Liver (tissue), 3 donors: ENCODE measurements at regions not wholly inside any gene's neighbourhood (a gene's known extent, or its start where the extent isn't known, plus 50 kb on each side); places are given as distances from the start of the nearest gene placed in this dataset.

ENCODE experiments used
- MAX ChIP-seq: IDR thresholded peaks from 2 replicates; pipeline ENCODE4 v1.6.1; 2016; ENCODE audit warnings: antibody characterized with exemption
- REST ChIP-seq: IDR thresholded peaks from 2 replicates; pipeline ENCODE4 v1.6.1; 2016; ENCODE audit warnings: antibody characterized with exemption, mild to moderate bottlenecking
- SP1 ChIP-seq: IDR thresholded peaks from 2 replicates; pipeline ENCODE4 v1.6.1; 2018; ENCODE audit warnings: antibody characterized with exemption, mild to moderate bottlenecking
- YY1 ChIP-seq: IDR thresholded peaks from 2 replicates; pipeline ENCODE4 v1.6.1; 2016; ENCODE audit warnings: antibody characterized with exemption, mild to moderate bottlenecking
- TF ChIP-seq, protein P1 (sequence below): IDR thresholded peaks from 2 replicates; pipeline ENCODE4 v1.6.1; 2016; ENCODE audit warnings: antibody characterized with exemption
- TF ChIP-seq, protein P2 (sequence below): fragments of 150-350 bp; IDR thresholded peaks from 2 replicates; pipeline ENCODE4 v1.5.1; 2017; ENCODE audit warnings: improper control_type of control experiment, low read depth, low read length; ENCODE audit not compliant: missing input control
- donor health status: healthy.
- donor health status: healthy.

DNA sequence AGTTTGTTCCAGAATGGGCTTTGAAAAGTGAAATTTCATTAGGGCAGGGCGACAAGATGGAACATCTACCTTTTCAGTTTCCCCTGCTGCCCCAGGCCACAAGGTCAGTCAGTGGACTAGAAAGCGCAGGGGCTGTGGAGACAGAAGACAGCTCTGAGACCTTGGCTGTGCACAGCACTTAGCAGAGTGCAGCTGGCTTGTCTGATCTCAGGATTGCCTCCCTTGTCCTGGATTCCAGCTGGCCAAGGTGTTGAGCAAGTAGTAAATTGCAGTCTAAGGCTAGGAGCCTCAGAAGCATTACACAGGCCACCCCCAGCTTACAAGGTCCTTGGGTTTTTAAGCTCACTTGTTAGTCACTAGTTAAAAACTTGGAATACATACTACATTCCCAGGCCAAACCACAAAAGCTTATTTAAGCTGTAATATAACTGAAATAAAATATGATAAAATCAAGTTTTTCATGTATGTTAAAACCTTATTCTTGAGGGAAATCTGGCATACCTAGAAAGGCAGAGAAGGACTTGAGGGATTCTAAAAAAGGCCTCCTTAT is 67.3 kb upstream of the NPY start:
- TF ChIP-seq YY1 (no peak), SP1 (no peak), MAX (no peak), REST (no peak)
- TF ChIP-seq, protein P1, sequence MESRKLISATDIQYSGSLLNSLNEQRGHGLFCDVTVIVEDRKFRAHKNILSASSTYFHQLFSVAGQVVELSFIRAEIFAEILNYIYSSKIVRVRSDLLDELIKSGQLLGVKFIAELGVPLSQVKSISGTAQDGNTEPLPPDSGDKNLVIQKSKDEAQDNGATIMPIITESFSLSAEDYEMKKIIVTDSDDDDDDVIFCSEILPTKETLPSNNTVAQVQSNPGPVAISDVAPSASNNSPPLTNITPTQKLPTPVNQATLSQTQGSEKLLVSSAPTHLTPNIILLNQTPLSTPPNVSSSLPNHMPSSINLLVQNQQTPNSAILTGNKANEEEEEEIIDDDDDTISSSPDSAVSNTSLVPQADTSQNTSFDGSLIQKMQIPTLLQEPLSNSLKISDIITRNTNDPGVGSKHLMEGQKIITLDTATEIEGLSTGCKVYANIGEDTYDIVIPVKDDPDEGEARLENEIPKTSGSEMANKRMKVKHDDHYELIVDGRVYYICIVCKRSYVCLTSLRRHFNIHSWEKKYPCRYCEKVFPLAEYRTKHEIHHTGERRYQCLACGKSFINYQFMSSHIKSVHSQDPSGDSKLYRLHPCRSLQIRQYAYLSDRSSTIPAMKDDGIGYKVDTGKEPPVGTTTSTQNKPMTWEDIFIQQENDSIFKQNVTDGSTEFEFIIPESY, result no peak
- TF ChIP-seq, protein P2, sequence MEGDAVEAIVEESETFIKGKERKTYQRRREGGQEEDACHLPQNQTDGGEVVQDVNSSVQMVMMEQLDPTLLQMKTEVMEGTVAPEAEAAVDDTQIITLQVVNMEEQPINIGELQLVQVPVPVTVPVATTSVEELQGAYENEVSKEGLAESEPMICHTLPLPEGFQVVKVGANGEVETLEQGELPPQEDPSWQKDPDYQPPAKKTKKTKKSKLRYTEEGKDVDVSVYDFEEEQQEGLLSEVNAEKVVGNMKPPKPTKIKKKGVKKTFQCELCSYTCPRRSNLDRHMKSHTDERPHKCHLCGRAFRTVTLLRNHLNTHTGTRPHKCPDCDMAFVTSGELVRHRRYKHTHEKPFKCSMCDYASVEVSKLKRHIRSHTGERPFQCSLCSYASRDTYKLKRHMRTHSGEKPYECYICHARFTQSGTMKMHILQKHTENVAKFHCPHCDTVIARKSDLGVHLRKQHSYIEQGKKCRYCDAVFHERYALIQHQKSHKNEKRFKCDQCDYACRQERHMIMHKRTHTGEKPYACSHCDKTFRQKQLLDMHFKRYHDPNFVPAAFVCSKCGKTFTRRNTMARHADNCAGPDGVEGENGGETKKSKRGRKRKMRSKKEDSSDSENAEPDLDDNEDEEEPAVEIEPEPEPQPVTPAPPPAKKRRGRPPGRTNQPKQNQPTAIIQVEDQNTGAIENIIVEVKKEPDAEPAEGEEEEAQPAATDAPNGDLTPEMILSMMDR, result no peak
